ENCODE measurements at regions not wholly inside any gene's neighbourhood (a gene's known extent, or its start where the extent isn't known, plus 50 kb on each side); places are given as distances from the start of the nearest gene placed in this dataset.

- no peak overlapping the region for H2AFZ ChIP-seq (ENCODE audit: low read depth, low read length)
- POLR2A ChIA-PET: no interaction called here
- H3K4me2 ChIP-seq (ENCODE audit: insufficient read depth, low read length): no peak overlapping the region
- no peak overlapping the region for H3K4me3 ChIP-seq (replicated peaks in 1 of 3; ENCODE audit: insufficient read depth in 1 of 3, low read depth in 1 of 3, low read length in 3 of 3)
- no peak for FAIRE-seq
- no TSS peak for BruUV-seq (replicated peaks)
- H3K9ac ChIP-seq (replicated peaks; ENCODE audit: extremely low read depth, insufficient read depth, low read length): no peak overlapping the region
- dilution Hi-C loops (cut with MboI; ENCODE audit: extremely low pct_ligation_motif_present, low sequenced_read_pairs): no loop called here
- H4K20me1 ChIP-seq (replicated peaks; ENCODE audit: control insufficient read depth, extremely low read depth, insufficient read depth, low read length): no peaks in the 10 kb centered on the region
- H3K36me3 ChIP-seq (ENCODE audit: control insufficient read depth in 2 of 2, extremely low read depth in 1 of 2, insufficient read depth in 2 of 2, low read length in 2 of 2): no peaks in the 10 kb centered on the region
- intact Hi-C loops (cut with micrococcal nuclease): no loop called here
- peaks cover 8% of the 10 kb centered on the region for H3K4me1 ChIP-seq (ENCODE audit: control insufficient read depth, extremely low read depth, insufficient read depth, low read length)
- no peaks in the 10 kb centered on the region for H3K9me3 ChIP-seq (replicated peaks; ENCODE audit: control insufficient read depth, insufficient read depth, low read length)
- CTCF ChIA-PET: no interaction called here
- no peak for DNase-seq (ENCODE audit: low read depth, low spot score)
- H3K79me2 ChIP-seq (ENCODE audit: control insufficient read depth, insufficient read depth, low read length): no peaks in the 10 kb centered on the region
- H3K27ac ChIP-seq (ENCODE audit: insufficient read depth, low read depth, low read length): no peak overlapping the region
- no peak for TF ChIP-seq POLR2A (IDR thresholded peaks at IDR 0.05; ENCODE audit: low read depth, low read length)
- TF ChIP-seq EZH2 (IDR thresholded peaks at IDR 0.05; ENCODE audit: borderline replicate concordance, low read depth, low read length, severe bottlenecking): no peak
- TF ChIP-seq MYC (IDR thresholded peaks at IDR 0.05; ENCODE audit: low read depth, low read length): no peak
- no peak for TF ChIP-seq MAX (IDR thresholded peaks at IDR 0.05; ENCODE audit: insufficient read depth, insufficient read length)
- no peaks in the 10 kb centered on the region for H3K9me1 ChIP-seq (replicated peaks; ENCODE audit: control insufficient read depth, extremely low read depth, insufficient read depth, low read length)
- H3K27me3 ChIP-seq (ENCODE audit: control insufficient read depth in 2 of 2, insufficient read depth in 2 of 2, low read length in 2 of 2): no peaks in the 10 kb centered on the region
Observed at GRCh38 chrX:46278572-46278971, 266.6 kb downstream of the ZNF674 start.

DNA sequence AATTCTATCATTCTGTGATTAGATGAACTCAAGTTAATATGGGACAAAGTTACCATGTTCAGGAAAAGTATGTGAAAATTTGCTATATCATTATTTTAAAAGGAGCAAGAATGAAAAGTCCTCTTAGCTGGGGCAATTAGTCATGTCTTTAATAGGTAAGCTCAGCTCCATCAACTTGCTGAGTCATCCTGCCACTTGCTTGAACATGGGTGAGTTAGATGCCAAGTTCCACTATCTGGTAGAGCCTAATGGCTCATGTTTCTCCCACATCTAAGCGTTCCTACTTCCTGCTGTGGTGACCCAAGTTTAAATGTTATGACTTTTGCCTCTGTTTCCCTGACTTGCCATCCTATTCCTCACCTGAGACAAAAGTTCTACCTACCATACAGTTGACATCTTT is 276.8 kb downstream of the ZNF674 start:
- H3K4me2 ChIP-seq (ENCODE audit: insufficient read depth, low read length): no peak overlapping the region
- dilution Hi-C loops (cut with MboI; ENCODE audit: extremely low pct_ligation_motif_present, low sequenced_read_pairs): no loop called here
- TF ChIP-seq MYC (IDR thresholded peaks at IDR 0.05; ENCODE audit: low read depth, low read length): no peak
- TF ChIP-seq FOS (IDR thresholded peaks at IDR 0.05; ENCODE audit: borderline replicate concordance, insufficient read depth, low read length): peak; percentile 31
- no peak overlapping the region for H3K4me3 ChIP-seq (replicated peaks in 1 of 3; ENCODE audit: insufficient read depth in 1 of 3, low read depth in 1 of 3, low read length in 3 of 3)
- no peaks in the 10 kb centered on the region for H3K4me1 ChIP-seq (ENCODE audit: control insufficient read depth, extremely low read depth, insufficient read depth, low read length)
- no peaks in the 10 kb centered on the region for H3K36me3 ChIP-seq (ENCODE audit: control insufficient read depth in 2 of 2, extremely low read depth in 1 of 2, insufficient read depth in 2 of 2, low read length in 2 of 2)
- no peak overlapping the region for H3K27ac ChIP-seq (ENCODE audit: insufficient read depth, low read depth, low read length)
- ChIA-PET CTCF (no interaction called here), POLR2A (no interaction called here)
- H3K79me2 ChIP-seq (ENCODE audit: control insufficient read depth, insufficient read depth, low read length): no peaks in the 10 kb centered on the region
- DNase-seq (ENCODE audit: low read depth, low spot score) (no peak), FAIRE-seq (no peak)
- H2AFZ ChIP-seq (ENCODE audit: low read depth, low read length): no peak overlapping the region
- H3K27me3 ChIP-seq (ENCODE audit: control insufficient read depth in 2 of 2, insufficient read depth in 2 of 2, low read length in 2 of 2): no peaks in the 10 kb centered on the region
- no peaks in the 10 kb centered on the region for H3K9me1 ChIP-seq (replicated peaks; ENCODE audit: control insufficient read depth, extremely low read depth, insufficient read depth, low read length)
- intact Hi-C loops (cut with micrococcal nuclease): no loop called here
- no peaks in the 10 kb centered on the region for H4K20me1 ChIP-seq (replicated peaks; ENCODE audit: control insufficient read depth, extremely low read depth, insufficient read depth, low read length)
- no peak overlapping the region for H3K9ac ChIP-seq (replicated peaks; ENCODE audit: extremely low read depth, insufficient read depth, low read length)
- no peaks in the 10 kb centered on the region for H3K9me3 ChIP-seq (replicated peaks; ENCODE audit: control insufficient read depth, insufficient read depth, low read length)
- BruUV-seq (replicated peaks): no TSS peak
